ENCODE measurements at regions not wholly inside any gene's neighbourhood (a gene's known extent, or its start where the extent isn't known, plus 50 kb on each side); places are given as distances from the start of the nearest gene placed in this dataset.

GRCh38 chr10:78470267-78471103 lies 436.8 kb downstream of the RPS24 start:
- TF ChIP-seq CTCF (IDR thresholded peaks at IDR 0.05) (no peak), EP300 (IDR thresholded peaks at IDR 0.05) (no peak), POLR2A (IDR thresholded peaks at IDR 0.05) (no peak)
- Histone ChIP-seq H3K36me3 (no peaks in the 10 kb centered on the region), H3K27me3 (no peaks in the 10 kb centered on the region), H3K9me3 (no peaks in the 10 kb centered on the region), H3K4me1 (ENCODE audit: insufficient read depth) (peaks cover 4% of the 10 kb centered on the region), H3K27ac (no peak overlapping the region), H3K4me3 (no peak overlapping the region)
- intact Hi-C loops (cut with DNase I): no loop called here
- WGBS, 3 donors: 66 to 75% (median 70%) methylated on average over 7 of the region's 7 CpGs
- DNase-seq: no peak

- Histone ChIP-seq H3K4me1 (ENCODE audit: insufficient read depth) (peaks cover 3% of the 10 kb centered on the region), H3K9me3 (no peaks in the 10 kb centered on the region), H3K4me3 (no peak overlapping the region), H3K36me3 (no peaks in the 10 kb centered on the region), H3K27ac (no peak overlapping the region), H3K27me3 (no peaks in the 10 kb centered on the region)
- no peak for DNase-seq
- WGBS, 3 donors: 83 to 87% (median 86%) methylated on average over 8 of the region's 8 CpGs
- TF ChIP-seq CTCF (IDR thresholded peaks at IDR 0.05): no peak
- no peak for TF ChIP-seq POLR2A (IDR thresholded peaks at IDR 0.05)
- TF ChIP-seq EP300 (IDR thresholded peaks at IDR 0.05): no peak
- intact Hi-C loops (cut with DNase I): no loop called here
Observed at GRCh38 chr10:78471326-78471722, 437.7 kb downstream of the RPS24 start.

- intact Hi-C loops (cut with DNase I): no loop called here
- TF ChIP-seq CTCF (IDR thresholded peaks at IDR 0.05): no peak
- no peak for TF ChIP-seq POLR2A (IDR thresholded peaks at IDR 0.05)
- no peak for TF ChIP-seq EP300 (IDR thresholded peaks at IDR 0.05)
- 33 to 41% (median 36%) methylated on average over 11 of the region's 11 CpGs for whole genome bisulfite sequencing, 3 donors
Observed at GRCh38 chr10:78471723-78472550, 438.3 kb downstream of the RPS24 start.

GRCh38 chr10:78472551-78472890 lies 438.9 kb downstream of the RPS24 start:
- Histone ChIP-seq H3K9me3 (no peaks in the 10 kb centered on the region), H3K4me1 (ENCODE audit: insufficient read depth) (peaks cover 3% of the 10 kb centered on the region), H3K4me3 (no peak overlapping the region), H3K27ac (peak overlapping the region in 1 of 2 donors; percentile 2), H3K36me3 (no peaks in the 10 kb centered on the region), H3K27me3 (no peaks in the 10 kb centered on the region)
- no peak for TF ChIP-seq EP300 (IDR thresholded peaks at IDR 0.05)
- 14 to 37% (median 32%) methylated on average over 7 of the region's 7 CpGs for WGBS, 3 donors
- intact Hi-C loops (cut with DNase I): no loop called here
- DNase-seq: peak in 1 of 5 donors; percentile 39

More at GRCh38 chr10:78471723-78472550, 438.3 kb downstream of the RPS24 start:
- Histone ChIP-seq H3K4me1 (ENCODE audit: insufficient read depth) (peaks cover 3% of the 10 kb centered on the region), H3K4me3 (no peak overlapping the region), H3K36me3 (no peaks in the 10 kb centered on the region), H3K27me3 (no peaks in the 10 kb centered on the region), H3K9me3 (no peaks in the 10 kb centered on the region), H3K27ac (peak overlapping the region in 1 of 2 donors; percentile 2)
- peak; percentile 44 to 71 (median 64) for DNase-seq
